ENCODE measurements at regions not wholly inside any gene's neighbourhood (a gene's known extent, or its start where the extent isn't known, plus 50 kb on each side); places are given as distances from the start of the nearest gene placed in this dataset.

- no peak for DNase-seq (ENCODE audit: low spot score)
- FAIRE-seq = no peak
Observed at GRCh38 chr4:100285121-100285520, 94.9 kb upstream of the DDIT4L start.

- DNase-seq (ENCODE audit: low spot score) (no peak), FAIRE-seq (no peak)
Observed at GRCh38 chr4:100284129-100284880, 94.0 kb upstream of the DDIT4L start.

GRCh38 chr4:100280807-100281206, 90.5 kb upstream of the DDIT4L start:
- no peak for DNase-seq (ENCODE audit: low spot score)
- no peak for FAIRE-seq

- DNase-seq (ENCODE audit: low spot score) = no peak
- FAIRE-seq = no peak
Observed at GRCh38 chr4:100278567-100278966, 88.3 kb upstream of the DDIT4L start.

- DNase-seq (ENCODE audit: low spot score) = no peak
- no peak for FAIRE-seq
Observed at GRCh38 chr4:100269446-100269845, 79.2 kb upstream of the DDIT4L start.

GRCh38 chr4:100268789-100269188, 78.5 kb upstream of the DDIT4L start:
- DNase-seq (ENCODE audit: low spot score) (no peak), FAIRE-seq (no peak)

- FAIRE-seq = no peak
- no peak for DNase-seq (ENCODE audit: low spot score)
Observed at GRCh38 chr4:100261346-100261745, 71.1 kb upstream of the DDIT4L start.

GRCh38 chr4:100258675-100259074, 68.4 kb upstream of the DDIT4L start:
- FAIRE-seq (no peak), DNase-seq (ENCODE audit: low spot score) (no peak)

- DNase-seq (ENCODE audit: low spot score) (no peak), FAIRE-seq (no peak)
Observed at GRCh38 chr4:100257567-100257966, 67.3 kb upstream of the DDIT4L start.

- DNase-seq (ENCODE audit: low spot score) = no peak
- no peak for FAIRE-seq
Observed at GRCh38 chr4:100254237-100254636, 64.0 kb upstream of the DDIT4L start.

- FAIRE-seq = no peak
Observed at GRCh38 chr4:100248476-100248875, 58.2 kb upstream of the DDIT4L start.

GRCh38 chr4:100246697-100247096, 56.4 kb upstream of the DDIT4L start:
- DNase-seq (ENCODE audit: low spot score) (no peak), FAIRE-seq (no peak)

More at GRCh38 chr4:100248476-100248875, 58.2 kb upstream of the DDIT4L start:
- DNase-seq (ENCODE audit: low spot score) = no peak

- FAIRE-seq (peak; percentile 85), DNase-seq (ENCODE audit: low spot score) (no peak)
Observed at GRCh38 chr4:100244347-100244746, 54.1 kb upstream of the DDIT4L start.
